ENCODE measurements at regions not wholly inside any gene's neighbourhood (a gene's known extent, or its start where the extent isn't known, plus 50 kb on each side); places are given as distances from the start of the nearest gene placed in this dataset.

- no peak for ATAC-seq (ENCODE audit: low FRiP score in 2 of 2)
- no peak overlapping the region for H3K27ac ChIP-seq
- TF ChIP-seq POLR2AphosphoS5 (IDR thresholded peaks at IDR 0.05) = no peak
- TF ChIP-seq POLR2A (IDR thresholded peaks at IDR 0.05) = no peak
- TF ChIP-seq EP300 (IDR thresholded peaks at IDR 0.05) = no peak
- TF ChIP-seq, protein P1, sequence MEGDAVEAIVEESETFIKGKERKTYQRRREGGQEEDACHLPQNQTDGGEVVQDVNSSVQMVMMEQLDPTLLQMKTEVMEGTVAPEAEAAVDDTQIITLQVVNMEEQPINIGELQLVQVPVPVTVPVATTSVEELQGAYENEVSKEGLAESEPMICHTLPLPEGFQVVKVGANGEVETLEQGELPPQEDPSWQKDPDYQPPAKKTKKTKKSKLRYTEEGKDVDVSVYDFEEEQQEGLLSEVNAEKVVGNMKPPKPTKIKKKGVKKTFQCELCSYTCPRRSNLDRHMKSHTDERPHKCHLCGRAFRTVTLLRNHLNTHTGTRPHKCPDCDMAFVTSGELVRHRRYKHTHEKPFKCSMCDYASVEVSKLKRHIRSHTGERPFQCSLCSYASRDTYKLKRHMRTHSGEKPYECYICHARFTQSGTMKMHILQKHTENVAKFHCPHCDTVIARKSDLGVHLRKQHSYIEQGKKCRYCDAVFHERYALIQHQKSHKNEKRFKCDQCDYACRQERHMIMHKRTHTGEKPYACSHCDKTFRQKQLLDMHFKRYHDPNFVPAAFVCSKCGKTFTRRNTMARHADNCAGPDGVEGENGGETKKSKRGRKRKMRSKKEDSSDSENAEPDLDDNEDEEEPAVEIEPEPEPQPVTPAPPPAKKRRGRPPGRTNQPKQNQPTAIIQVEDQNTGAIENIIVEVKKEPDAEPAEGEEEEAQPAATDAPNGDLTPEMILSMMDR (IDR thresholded peaks at IDR 0.05) = no peak
- H3K27me3 ChIP-seq = no peaks in the 10 kb centered on the region
- no peak overlapping the region for H3K4me3 ChIP-seq
- no peak for DNase-seq
- peaks cover 0 to 12% (median 11%) of the 10 kb centered on the region in 4 donors for H3K4me1 ChIP-seq
- no peaks in the 10 kb centered on the region for H3K36me3 ChIP-seq
- no peaks in the 10 kb centered on the region for H3K9me3 ChIP-seq
- WGBS, 2 donors = 87 to 94% methylated on average over 1 of the region's 1 CpG
These were observed 438.3 kb downstream of the GXYLT1 start for GRCh38 chr12:41706376-41706775.

DNA sequence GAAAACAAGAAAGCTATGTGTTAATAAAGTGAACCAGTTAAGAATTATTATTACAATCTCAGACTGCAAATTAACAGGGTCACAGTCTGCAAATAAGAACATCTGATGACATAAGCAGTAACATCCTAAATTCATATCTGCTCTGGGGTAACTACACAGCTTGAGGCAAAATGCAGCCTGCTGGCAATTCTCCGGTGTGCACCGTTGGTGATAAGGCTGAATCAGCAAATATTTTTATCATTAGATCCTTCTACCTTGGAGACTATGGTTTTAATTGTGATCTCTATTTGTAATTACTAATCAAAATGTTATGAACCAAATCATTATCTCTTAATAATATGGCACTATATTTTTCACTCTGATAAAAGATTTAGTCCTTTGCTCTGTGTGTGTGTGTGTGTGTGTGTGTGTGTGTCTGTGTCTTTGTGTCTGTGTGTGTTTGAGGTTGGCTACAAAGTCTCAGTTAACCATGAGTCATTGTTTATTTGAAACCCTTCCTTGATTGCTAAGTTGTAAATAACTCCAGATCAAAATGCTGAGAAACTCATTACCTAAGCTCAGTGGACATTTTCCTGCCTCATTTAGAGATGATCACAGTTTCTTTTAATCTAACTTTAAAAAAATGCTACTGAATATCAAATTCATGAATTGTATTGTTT, 442.6 kb downstream of the GXYLT1 start:
- DNase-seq (no peak), ATAC-seq (ENCODE audit: low FRiP score in 2 of 2) (no peak)
- no peak for TF ChIP-seq EP300 (IDR thresholded peaks at IDR 0.05)
- no peak for TF ChIP-seq POLR2A (IDR thresholded peaks at IDR 0.05)
- TF ChIP-seq POLR2AphosphoS5 (IDR thresholded peaks at IDR 0.05) = no peak
- TF ChIP-seq, protein P1 (IDR thresholded peaks at IDR 0.05) = no peak
- no peak overlapping the region for H3K4me3 ChIP-seq
- H3K27me3 ChIP-seq = no peaks in the 10 kb centered on the region
- H3K27ac ChIP-seq = no peak overlapping the region
- H3K36me3 ChIP-seq = no peaks in the 10 kb centered on the region
- H3K9me3 ChIP-seq = no peaks in the 10 kb centered on the region
- no peaks in the 10 kb centered on the region for H3K4me1 ChIP-seq
- WGBS, 2 donors = 67 to 87% methylated on average over 2 of the region's 2 CpGs

DNA sequence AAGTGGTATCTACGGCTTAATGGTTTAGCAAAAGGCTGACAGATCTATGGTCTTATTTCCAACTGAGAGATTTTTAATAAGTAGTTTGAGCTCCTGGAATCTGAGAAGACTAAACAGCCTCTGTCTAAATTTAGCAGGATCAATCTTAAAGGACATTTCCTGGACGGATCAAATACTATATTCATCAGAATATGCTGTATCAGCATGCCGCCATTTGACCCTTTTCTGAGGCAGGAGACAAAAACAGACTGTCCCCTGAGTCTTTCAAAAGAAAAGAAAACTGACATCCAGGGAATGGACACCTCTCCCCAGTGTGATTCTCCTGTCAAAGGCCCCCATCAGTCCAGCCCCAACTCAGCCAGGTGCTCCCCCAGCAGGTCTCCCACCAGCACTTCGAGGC, 443.7 kb downstream of the GXYLT1 start:
- DNase-seq = no peak
- no peaks in the 10 kb centered on the region for H3K9me3 ChIP-seq
- H3K27me3 ChIP-seq = no peaks in the 10 kb centered on the region
- 71 to 92% methylated on average over 4 of the region's 4 CpGs for WGBS, 2 donors
- H3K4me1 ChIP-seq = no peaks in the 10 kb centered on the region
- H3K36me3 ChIP-seq = no peaks in the 10 kb centered on the region
- no peak overlapping the region for H3K4me3 ChIP-seq
- TF ChIP-seq POLR2A (IDR thresholded peaks at IDR 0.05) (no peak), POLR2AphosphoS5 (IDR thresholded peaks at IDR 0.05) (no peak), EP300 (IDR thresholded peaks at IDR 0.05) (no peak)
- TF ChIP-seq, protein P1 (IDR thresholded peaks at IDR 0.05) = no peak
- H3K27ac ChIP-seq = no peak overlapping the region
- ATAC-seq (ENCODE audit: low FRiP score in 2 of 2) = no peak

GRCh38 chr12:41699658-41700057, 445.0 kb downstream of the GXYLT1 start:
- no peak for TF ChIP-seq POLR2AphosphoS5 (IDR thresholded peaks at IDR 0.05)
- TF ChIP-seq, protein P1 (IDR thresholded peaks at IDR 0.05) = no peak
- no peak for TF ChIP-seq POLR2A (IDR thresholded peaks at IDR 0.05)
- TF ChIP-seq EP300 (IDR thresholded peaks at IDR 0.05) = no peak
- 72 to 84% methylated on average over 3 of the region's 3 CpGs for WGBS, 2 donors
- Histone ChIP-seq H3K27me3 (no peaks in the 10 kb centered on the region), H3K36me3 (no peaks in the 10 kb centered on the region), H3K27ac (no peak overlapping the region), H3K4me1 (no peaks in the 10 kb centered on the region), H3K4me3 (no peak overlapping the region), H3K9me3 (no peaks in the 10 kb centered on the region)
- DNase-seq = no peak
- no peak for ATAC-seq (ENCODE audit: low FRiP score in 2 of 2)

GRCh38 chr12:41697161-41697560, 447.5 kb downstream of the GXYLT1 start:
- no peak for TF ChIP-seq POLR2AphosphoS5 (IDR thresholded peaks at IDR 0.05)
- TF ChIP-seq, protein P1 (IDR thresholded peaks at IDR 0.05) = no peak
- no peak for TF ChIP-seq POLR2A (IDR thresholded peaks at IDR 0.05)
- TF ChIP-seq EP300 (IDR thresholded peaks at IDR 0.05) = no peak
- no peaks in the 10 kb centered on the region for H3K9me3 ChIP-seq
- H3K27ac ChIP-seq = no peak overlapping the region
- H3K36me3 ChIP-seq = no peaks in the 10 kb centered on the region
- no peaks in the 10 kb centered on the region for H3K4me1 ChIP-seq
- WGBS, 2 donors = 70 to 76% methylated on average over 2 of the region's 2 CpGs
- H3K4me3 ChIP-seq = no peak overlapping the region
- no peaks in the 10 kb centered on the region for H3K27me3 ChIP-seq
- DNase-seq (no peak), ATAC-seq (ENCODE audit: low FRiP score in 2 of 2) (peak in 1 of 2 donors; percentile 38)
